Amniotic epithelial cell (primary cell): ENCODE measurements at regions not wholly inside any gene's neighbourhood (a gene's known extent, or its start where the extent isn't known, plus 50 kb on each side); places are given as distances from the start of the nearest gene placed in this dataset.

Source experiments
- DNase-seq: peaks from one replicate; pipeline ENCODE4 v3.0.0-alpha.2; 2010; ENCODE audit warnings: low read depth

DNA sequence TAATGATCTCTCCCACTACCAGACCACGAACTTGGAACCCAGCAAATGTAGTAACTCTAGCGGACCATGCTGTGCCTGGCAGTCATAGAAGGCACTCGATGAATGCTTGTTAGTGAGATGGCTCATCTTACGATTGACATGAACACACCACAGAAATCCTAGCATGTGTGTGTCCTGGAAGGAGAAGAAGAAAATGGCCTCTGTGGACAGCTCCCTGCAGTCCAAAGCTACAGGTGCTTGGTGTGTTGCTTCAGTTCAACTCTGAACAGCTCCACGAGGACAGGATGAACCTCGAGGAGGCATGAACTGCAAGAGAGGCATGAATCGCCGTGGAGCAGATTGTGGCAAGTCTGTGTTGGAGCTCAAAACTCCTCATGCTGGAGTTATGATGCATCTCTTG lies 93.5 kb downstream of the KLF6 start:
- DNase-seq = peak; percentile 39

DNA sequence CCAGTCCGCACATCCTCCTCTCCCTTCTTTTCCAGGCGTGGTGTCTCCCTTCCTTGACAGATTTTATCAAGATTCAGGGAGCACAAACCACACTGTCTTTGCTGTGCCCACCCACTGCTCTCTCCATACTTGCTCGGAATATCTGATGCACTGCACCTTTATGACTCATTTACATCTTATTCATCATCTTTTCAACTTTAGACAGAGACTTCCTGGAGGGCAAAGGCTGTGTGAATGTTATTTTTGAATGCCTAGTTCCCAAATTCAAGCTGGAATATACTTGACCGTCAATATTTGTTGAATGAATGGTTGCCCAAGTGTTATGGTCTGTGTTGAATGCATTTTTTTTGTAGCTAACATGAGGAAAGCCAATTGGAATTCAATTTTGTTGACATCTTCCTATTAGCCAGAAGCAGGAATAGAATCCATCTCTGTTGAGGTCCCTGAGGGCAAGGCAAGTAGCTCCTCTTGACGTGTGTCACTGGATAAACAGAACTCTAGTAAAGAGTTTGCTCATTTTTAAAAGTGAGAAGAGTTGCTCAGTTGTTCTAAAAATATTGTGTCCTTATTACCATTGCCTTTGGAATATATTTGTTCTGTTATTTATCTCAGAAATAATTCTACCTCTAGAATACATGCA lies 95.0 kb downstream of the KLF6 start:
- no peak for DNase-seq

DNA sequence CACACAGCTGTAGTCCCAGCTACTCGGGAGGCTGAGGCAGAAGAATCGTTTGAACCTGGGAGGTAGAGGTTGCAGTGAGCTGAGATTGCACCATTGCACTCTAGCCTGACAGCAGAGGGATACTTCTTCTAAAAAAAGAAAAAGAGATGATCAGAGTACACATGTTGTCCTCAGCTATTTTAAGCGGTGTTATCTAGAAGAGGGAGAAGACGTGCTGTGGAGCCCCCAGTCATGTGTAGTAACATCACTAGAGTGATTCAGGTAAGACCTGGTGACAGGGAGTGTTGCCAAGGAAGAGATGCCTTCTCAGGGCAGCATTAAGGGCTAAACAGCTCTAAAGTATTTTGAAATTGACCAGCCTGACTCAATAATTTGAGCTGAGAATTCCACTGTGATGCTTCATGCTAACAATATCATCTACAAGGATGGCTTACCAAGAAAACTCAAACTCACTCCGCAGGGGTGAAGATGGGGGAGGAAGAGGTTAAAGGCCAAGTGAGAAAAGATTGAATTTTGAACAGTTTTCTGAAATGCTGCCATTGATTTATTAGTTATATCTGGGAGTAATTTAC lies 97.4 kb downstream of the KLF6 start:
- DNase-seq = peak; percentile 47

DNA sequence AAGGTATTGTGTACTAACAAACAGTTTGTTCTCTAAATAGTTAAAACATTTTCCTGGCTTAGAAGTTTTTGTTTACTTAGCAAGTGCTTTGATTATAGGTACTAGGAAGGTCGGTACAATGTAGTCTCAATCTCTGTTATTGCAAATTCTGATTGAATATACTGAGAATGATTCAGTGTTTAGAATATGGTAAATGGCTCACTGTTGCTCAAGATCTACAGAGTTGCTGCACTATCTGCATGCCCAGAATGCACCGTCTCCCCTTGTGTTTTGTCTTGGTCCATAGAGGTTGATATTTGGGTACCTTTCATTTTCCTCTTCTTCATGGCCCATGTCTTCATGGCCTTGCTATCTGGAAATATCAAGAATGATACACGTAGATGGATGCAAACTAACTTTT lies 99.6 kb downstream of the KLF6 start:
- DNase-seq = no peak

DNA sequence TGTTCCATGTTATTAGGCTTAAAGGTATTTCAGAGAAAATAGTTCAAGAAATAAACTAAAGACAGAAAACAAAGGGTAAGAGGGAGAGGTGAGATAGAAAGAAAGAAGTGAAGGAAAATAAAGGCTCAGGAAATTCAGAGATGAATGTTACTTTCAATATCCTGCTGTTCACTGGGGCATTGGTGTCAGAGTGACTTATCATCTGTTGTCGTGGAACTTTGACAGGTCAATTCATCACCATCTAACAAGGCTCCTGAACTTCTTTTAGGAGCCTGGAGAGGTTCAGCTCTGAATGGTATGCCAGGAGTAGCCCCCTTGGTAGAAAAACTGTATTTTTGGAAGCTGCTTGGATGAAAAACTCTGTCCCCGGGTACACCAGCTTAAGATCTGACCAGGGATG lies 100.1 kb downstream of the KLF6 start:
- no peak for DNase-seq

DNA sequence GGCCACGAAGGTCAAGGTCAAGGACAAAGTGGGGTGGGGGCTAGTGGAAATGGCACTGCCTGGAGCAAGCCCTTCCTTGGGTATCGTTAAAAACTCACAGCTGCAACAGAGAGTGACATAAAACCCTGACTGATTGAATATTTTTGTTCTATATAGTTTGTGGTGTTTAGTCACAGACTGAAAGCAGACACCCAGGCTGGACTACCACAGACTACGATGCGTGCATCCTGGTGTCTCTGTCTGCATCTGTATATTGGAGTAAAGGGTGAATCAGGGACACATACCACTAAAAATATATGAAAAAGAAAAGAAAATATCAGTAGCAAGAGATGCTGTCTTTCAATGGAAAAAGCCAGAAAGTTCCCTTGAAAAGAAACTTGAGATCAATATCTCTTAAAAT lies 101.4 kb downstream of the KLF6 start:
- no peak for DNase-seq

DNA sequence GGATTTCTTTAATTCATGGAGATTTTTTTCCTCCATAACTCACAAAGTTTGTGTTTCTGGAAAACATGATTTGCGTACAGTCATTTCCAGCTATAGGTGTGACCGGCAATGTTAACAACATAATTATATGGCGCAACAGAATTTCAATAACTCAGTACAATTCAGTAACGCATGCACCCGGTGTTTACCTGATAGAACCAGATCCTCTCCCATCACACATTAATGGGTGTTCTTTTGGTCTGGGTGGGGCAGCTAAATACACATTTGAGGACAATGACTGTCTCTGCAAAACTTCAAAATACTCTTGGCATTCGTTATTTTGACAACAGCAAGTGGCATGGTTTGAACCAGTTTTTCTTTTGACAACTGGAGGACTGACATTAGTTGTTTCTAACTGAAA lies 102.3 kb downstream of the KLF6 start:
- DNase-seq = no peak

DNA sequence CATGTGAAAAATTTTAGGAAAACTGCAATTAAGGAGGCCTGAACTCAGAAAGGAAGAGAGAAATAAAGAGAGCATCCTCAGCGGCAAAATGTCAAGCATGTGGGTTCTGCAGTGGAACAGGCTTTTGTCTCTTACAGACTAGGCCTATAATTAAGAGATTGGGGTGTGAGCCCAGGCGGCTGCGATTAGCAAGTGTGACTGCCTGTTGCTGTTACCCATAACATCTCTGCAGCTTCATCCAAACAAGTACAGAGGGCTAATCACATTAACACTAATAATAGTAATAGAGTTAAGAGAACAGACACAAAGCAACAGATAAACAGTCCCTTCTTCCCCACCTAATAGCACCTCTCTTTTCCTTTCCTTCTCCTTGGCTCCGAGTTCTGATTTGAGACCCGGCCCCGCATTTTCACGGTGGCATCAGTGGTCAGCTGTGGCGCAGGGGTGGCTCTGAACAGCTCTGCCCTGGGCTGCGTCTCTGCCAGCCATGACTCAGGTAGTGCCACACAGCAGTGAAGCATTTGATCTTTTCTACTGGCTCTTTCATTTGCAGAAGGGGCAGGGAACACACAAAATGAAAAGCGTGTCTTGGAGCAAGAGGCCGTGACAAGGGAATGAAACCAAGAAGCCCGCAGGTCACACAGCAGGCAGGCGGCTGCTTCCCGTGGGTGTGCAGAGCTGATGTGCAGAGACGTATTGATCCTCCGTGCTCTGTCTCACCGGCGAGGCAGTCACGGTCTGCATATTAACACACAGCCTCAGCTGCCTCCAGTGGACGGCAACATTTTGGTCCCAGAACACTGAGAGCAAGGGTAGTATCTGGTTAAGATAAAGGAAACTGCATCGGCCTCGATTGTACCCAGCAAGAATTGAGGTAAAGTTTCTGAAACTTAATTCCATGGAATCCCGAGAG lies 103.1 kb downstream of the KLF6 start:
- no peak for DNase-seq

DNA sequence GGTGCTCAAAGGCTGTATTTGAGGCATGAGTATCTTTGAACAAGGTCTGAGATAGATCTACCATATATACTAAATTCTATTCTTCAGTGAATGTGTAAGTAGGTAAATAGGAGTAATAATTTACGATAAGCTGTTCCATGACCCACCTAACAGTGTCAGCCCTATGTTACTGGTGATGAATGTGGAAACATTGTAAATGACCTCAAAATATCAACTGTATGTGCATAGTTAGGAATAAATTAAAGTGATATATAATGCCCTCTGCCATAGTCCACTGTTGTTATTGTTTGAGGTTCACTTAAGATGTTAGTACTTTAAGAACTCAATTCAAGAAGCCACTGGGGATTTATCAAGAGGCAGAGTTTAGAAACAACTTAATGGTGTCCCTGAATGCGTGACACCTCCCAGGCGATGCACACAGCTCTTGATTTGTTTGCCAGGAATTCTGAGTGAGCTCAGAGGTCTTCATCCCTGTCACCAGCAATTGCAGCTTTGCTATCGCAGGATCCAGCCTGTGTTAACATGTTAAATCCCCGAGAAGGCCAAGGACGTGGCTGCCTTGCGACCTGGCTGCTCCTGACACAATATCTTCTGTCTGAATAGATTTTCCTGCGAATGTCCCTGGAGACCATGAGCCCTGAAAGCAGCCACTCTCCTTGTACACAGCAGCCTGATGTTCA lies 104.9 kb downstream of the KLF6 start:
- DNase-seq = no peak

DNA sequence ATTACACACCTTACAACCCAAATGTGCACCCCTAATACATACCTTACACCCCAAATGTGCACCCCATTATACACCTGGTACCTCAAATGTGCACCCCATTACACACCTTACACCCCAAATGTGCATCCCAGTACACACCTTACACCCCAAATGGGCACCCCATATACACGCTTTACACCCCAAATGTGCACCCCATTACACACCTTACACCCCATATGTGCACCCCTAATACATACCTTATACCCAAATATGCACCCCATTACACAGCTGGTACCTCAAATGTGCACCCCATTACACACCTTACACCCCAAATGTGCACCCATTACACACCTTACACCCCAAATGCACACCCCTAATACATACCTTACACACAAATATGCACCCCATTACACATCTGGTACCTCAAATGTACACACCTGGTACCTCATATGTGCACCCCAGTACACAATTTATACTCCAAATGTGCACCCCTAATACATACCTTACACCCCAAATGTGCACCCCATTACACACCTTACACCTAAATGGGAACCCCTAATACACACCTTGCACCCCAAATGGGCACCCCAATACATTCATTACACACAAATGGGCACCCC lies 106.3 kb downstream of the KLF6 start:
- no peak for DNase-seq

DNA sequence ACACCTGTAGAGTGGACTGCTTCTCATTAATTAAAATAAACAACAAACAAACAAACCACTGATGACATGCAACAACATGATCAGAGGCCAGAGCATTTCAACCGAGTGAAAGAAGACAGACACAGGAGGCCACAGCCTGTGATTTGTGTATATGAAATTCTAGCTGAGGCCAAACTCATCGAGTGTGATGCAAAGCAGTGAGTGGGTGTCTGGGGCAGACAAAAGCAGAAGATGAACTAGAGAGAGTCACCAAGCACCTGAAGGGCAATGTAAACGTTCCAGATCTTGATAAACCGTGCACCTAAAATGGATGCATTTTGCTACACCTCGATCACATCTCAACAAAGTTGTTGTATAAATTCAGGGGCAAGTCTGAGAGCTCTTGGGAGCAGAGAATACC lies 108.4 kb downstream of the KLF6 start:
- DNase-seq = no peak

DNA sequence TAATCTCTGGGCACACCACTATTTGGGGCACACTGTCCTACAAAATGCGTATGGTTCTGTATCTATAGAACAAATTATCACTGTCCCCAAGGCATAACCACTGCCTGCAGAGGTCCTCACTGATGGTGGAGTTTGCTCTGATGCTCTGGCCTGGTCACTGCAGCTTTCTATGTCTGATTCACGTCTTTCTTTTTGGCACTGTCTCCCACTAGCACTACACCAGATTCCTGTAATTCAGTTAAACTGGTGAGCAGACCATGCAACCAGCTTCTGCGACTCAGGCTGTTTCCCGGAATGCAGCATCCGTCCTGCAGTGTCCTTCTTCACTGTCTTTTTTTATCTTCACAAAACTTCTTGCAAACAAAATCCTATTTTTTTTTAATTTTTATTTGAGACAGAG lies 112.8 kb downstream of the KLF6 start:
- no peak for DNase-seq

DNA sequence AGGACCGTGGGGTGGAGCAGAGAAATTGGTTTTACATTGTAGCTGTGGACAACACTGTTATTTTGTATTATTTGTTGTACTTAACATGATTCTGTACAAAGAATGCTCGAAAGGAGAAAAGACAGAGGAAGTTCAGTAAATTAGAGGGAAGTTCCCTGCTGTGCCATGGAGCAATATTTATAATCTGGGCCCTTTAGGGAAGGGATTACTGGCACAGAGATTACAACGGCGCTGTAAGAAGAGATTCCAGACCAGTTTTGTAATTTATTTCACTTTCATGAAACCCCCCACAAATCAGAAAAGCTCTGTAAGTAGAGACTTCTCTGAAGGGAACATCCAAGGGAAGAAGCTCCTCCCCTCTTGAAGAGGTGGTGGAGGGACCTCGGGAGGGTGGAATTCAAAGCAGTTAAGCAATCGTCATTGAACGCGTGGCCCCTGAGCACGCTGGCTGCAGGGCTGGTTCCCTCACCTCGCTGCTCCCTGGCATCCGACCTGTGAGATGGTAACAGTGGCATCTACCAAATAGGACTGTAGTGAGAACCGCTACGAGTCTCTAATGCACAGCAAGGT lies 113.5 kb downstream of the KLF6 start:
- peak; percentile 32 for DNase-seq

DNA sequence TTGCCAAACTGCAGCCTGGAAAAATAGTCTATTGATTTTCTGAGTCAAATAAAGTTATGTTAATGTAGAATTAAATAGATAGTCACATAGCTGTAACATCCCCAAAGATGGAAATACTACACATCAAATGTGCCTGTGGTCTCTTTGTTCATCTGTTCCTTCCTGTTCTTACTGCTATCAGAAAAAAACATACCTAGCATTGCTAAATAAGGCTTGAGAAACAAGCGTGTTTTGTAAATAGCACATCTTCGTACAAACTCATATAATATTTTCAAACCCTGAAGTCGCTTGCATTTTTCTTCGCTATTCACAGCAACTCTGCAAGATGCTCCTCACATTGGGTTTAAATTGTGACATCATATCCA lies 116.1 kb downstream of the KLF6 start:
- peak; percentile 82 for DNase-seq

DNA sequence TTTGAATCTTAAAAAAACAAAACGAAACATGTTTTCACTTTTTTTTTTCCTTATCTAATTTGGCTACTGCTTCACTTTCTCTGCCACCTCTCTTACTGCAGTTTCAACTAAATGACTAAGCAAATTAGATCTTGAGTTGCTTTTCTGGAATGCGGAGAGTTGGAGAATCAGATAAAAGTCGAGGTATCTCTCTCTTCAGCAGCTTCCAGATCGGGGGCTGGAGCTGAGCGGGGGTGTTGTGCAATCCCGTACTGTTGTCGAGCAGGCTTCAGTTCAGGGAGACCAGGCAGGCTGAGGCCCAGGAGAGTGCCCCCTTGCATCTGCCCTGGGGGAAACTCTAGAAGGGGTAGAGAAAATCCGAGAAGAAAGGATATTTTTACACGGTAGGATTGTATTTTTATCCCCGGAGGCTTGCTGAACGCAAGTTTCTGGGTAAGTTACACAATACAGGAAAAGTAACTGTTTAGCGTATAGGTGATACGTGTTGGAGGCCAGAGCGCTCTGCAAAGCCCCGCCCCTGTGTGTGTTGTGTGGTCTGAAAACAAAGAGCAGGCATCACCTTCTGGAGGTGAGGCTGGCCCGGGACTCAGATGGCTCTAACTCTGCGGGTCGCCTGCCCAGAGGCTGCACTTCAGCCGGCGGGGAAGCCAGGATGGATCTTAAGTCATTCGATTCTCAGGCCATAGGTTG lies 116.6 kb downstream of the KLF6 start:
- DNase-seq = peak; percentile 98

DNA sequence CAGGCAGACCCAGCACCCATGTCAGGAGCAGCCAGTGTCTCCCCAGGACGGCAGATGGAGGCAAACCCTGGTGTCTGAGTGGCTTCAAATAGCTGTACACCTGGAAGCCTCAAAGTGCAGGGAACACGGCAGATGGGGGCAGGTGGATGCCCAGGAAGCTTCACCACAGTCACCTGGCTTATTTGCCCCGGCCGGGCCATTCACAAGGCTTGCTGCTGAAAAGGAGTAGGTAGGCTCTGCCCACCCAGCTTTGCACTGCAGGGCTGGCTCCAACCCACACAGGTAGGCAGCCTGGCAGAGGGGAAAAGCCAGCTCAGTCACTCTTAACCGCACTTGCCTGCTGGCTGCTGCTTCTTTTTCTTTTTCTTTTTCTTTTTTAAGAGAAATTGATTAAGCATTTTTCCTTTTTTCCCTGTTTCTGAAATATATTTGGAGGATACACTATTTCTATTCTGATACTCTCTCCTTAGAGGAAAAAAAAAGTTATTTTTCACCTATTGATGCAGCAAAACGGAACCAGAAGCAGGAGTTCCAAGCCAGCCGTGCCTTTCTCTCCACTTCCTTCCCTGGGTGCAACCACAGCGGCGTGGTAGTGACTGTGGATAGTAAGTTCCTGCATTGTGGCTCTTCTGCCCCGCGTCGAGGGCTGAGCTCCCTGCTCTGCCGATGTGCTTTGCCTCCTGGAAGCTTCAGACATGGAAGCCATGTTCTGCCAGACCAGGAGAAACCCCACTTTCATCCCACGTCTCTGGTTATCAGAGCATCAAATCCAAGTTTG lies 118.3 kb downstream of the KLF6 start:
- DNase-seq = no peak

DNA sequence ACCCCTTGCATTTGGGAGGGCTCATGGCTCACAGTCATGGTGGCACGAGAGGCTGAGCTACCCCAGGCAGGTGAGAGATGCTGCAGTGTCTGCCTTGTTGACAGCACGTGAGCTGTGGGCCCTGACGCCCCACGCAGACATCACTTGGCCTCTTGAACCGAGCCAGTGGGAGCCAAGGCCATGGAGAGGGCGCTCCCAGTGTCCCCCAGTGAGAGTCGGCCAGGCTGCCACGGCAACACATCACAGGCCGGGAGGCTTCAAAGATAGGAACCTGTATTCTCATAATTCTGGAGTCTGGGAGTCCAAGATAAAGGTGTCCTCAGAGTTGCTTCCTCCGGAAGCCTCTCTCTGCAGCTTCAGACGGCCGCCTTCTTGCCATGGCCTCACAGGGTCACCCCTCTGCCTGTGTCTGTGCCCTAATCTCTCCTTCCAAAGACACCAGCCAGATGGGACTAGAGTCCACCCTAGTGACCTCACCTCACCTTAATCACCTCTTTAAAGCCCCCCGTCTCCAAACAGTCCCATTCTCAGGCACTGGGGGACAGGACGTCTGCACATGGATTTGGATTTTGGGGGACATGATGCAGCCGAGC lies 119.6 kb downstream of the KLF6 start:
- DNase-seq = no peak

DNA sequence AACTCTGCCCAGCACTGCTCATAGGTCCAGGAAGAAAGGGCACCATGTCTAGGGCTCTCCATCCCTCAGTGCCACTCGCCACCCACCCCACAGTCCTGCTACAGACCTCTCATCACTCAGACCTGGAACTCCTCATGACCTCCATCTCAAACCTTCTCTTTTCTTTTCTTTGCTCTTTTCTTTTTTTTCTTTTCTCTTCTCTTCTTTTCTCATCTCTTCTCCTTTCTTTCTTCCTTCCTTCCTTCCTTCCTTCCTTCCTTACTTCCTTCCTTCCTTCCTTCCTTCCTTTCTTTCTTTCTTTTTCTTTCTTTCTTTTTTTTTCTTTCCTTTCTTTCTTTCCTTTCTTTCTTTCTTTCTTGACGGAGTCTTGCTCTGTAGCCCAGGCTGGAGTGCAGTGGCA lies 122.2 kb downstream of the KLF6 start:
- no peak for DNase-seq

DNA sequence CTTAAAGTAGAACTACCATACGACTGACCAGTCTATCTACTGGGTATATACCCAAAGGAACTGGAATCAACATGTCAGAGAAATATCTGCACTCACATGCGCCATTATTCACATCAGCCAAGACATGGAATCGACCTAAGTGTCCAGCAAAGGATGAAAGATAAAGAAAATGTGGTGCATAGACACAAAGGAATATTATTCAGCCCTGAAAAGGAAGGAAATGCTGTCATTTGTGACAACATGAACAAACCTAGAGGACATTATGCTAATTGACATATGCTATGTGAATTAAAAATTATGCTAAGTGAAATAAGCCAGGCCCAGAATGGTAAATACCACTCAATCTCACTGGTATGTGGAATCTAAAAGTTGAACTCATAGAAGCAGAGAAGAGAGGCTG lies 123.7 kb downstream of the KLF6 start:
- no peak for DNase-seq

DNA sequence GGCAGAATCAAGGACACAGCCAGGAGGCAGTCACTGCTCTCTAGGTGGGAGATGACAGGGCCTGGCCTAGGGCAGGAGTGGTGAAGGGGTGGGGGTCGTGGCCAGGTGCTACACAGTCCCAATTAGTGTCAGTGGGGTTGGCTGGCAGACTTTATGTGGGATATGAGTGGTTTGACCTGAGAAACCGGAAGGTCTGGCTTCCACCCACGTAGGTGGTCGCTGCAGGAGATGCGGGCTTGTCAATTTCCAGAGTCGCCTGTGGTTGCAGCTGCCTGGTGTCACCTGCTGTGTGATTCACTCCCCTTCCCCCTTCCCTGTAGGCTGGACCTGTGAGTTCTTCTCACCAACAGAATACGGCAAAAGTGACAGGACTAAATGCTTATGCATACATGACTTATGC lies 124.3 kb downstream of the KLF6 start:
- no peak for DNase-seq
